Left ventricle myocardium inferior (tissue), 1 donor: ENCODE measurements at regions not wholly inside any gene's neighbourhood (a gene's known extent, or its start where the extent isn't known, plus 50 kb on each side); places are given as distances from the start of the nearest gene placed in this dataset.

Experiments used
- DNase-seq: peaks from one replicate; pipeline ENCODE4 v3.0.0-alpha.2; 2020
- H3K27ac ChIP-seq: fragments of 200-600 bp; replicated peaks from 2 replicates; pipeline ENCODE4 v1.8.0; 2021
- H3K27me3 ChIP-seq: fragments of 200-600 bp; 2 replicates; pipeline ENCODE4 v1.8.0; 2021; ENCODE audit warnings: low read depth
- H3K36me3 ChIP-seq: fragments of 200-600 bp; 2 replicates; pipeline ENCODE4 v1.8.0; 2021
- H3K4me1 ChIP-seq: fragments of 200-600 bp; 2 replicates; pipeline ENCODE4 v1.8.0; 2021
- H3K4me3 ChIP-seq: fragments of 200-600 bp; 2 replicates; pipeline ENCODE4 v1.8.0; 2021; ENCODE audit warnings: mild to moderate bottlenecking, moderate library complexity
- H3K9me3 ChIP-seq: fragments of 200-600 bp; replicated peaks from 2 replicates; pipeline ENCODE4 v1.8.0; 2021
- CTCF ChIP-seq: fragments of 200-600 bp; IDR thresholded peaks from 2 replicates; pipeline ENCODE4 v1.8.0; 2021; ENCODE audit warnings: antibody characterized with exemption, mild to moderate bottlenecking, borderline replicate concordance
- intact Hi-C: fragments of 100-400 bp; cut with micrococcal nuclease; formaldehyde crosslinking; loops from one replicate; pipeline ENCODE4 v1.11.0; 2022
- donor health status: DM: no; HTN: yes; CAD: no; lungs with severe emphysema.

- no peaks in the 10 kb centered on the region for H3K4me1 ChIP-seq
- no peak for DNase-seq
- no peak overlapping the region for H3K4me3 ChIP-seq
- H3K27ac ChIP-seq, result no peak overlapping the region
- H3K27me3 ChIP-seq, result peaks cover 4% of the 10 kb centered on the region
- intact Hi-C loops, result no loop called here
- no peaks in the 10 kb centered on the region for H3K9me3 ChIP-seq
- TF ChIP-seq CTCF, result no peak
- H3K36me3 ChIP-seq, result no peaks in the 10 kb centered on the region
Measured at GRCh38 chr9:79360387-79361347, 211.1 kb upstream of the TLE4 start.

GRCh38 chr9:79362100-79363081 is 209.4 kb upstream of the TLE4 start:
- Histone ChIP-seq H3K27ac (no peak overlapping the region), H3K9me3 (no peaks in the 10 kb centered on the region), H3K4me3 (no peak overlapping the region), H3K36me3 (no peaks in the 10 kb centered on the region), H3K4me1 (no peaks in the 10 kb centered on the region), H3K27me3 (peaks cover 4% of the 10 kb centered on the region)
- intact Hi-C loops, result no loop called here
- DNase-seq, result no peak
- TF ChIP-seq CTCF, result no peak

GRCh38 chr9:79369676-79370075 is 202.1 kb upstream of the TLE4 start:
- H3K27ac ChIP-seq, result no peak overlapping the region
- intact Hi-C loops, result no loop called here
- DNase-seq, result no peak

GRCh38 chr9:79371301-79371700 is 200.5 kb upstream of the TLE4 start:
- Histone ChIP-seq H3K4me1 (no peaks in the 10 kb centered on the region), H3K36me3 (no peaks in the 10 kb centered on the region), H3K27me3 (no peaks in the 10 kb centered on the region), H3K9me3 (no peaks in the 10 kb centered on the region), H3K27ac (no peak overlapping the region), H3K4me3 (no peak overlapping the region)
- TF ChIP-seq CTCF, result no peak
- intact Hi-C loops, result no loop called here
- no peak for DNase-seq

More at GRCh38 chr9:79369676-79370075, 202.1 kb upstream of the TLE4 start:
- no peak overlapping the region for H3K4me3 ChIP-seq
- H3K9me3 ChIP-seq, result no peaks in the 10 kb centered on the region
- H3K36me3 ChIP-seq, result no peaks in the 10 kb centered on the region
- TF ChIP-seq CTCF, result no peak
- H3K4me1 ChIP-seq, result no peaks in the 10 kb centered on the region
- no peaks in the 10 kb centered on the region for H3K27me3 ChIP-seq

GRCh38 chr9:79371948-79372555 is 199.7 kb upstream of the TLE4 start:
- no peak for TF ChIP-seq CTCF
- H3K27ac ChIP-seq, result no peak overlapping the region
- H3K27me3 ChIP-seq, result no peaks in the 10 kb centered on the region
- no peaks in the 10 kb centered on the region for H3K9me3 ChIP-seq
- no peak overlapping the region for H3K4me3 ChIP-seq
- DNase-seq, result no peak
- H3K36me3 ChIP-seq, result no peaks in the 10 kb centered on the region
- intact Hi-C loops, result no loop called here
- H3K4me1 ChIP-seq, result no peaks in the 10 kb centered on the region
